Osteocyte (in vitro differentiated cells): ENCODE measurements at regions not wholly inside any gene's neighbourhood (a gene's known extent, or its start where the extent isn't known, plus 50 kb on each side); places are given as distances from the start of the nearest gene placed in this dataset.

ENCODE experiments used
- DNase-seq: peaks from one replicate; pipeline ENCODE4 v3.0.0; 2021; ENCODE audit warnings: mixed read lengths; ENCODE audit not compliant: unreplicated experiment; ENCODE audit errors: extremely low spot score
- H3K27ac Mint-ChIP-seq: one replicate; pipeline ENCODE4 v1.8.0; 2021; ENCODE audit warnings: mild to moderate bottlenecking, mixed read lengths; ENCODE audit not compliant: unreplicated experiment
- H3K27me3 Mint-ChIP-seq: one replicate; pipeline ENCODE4 v1.8.0; 2021; ENCODE audit warnings: mixed read lengths; ENCODE audit not compliant: unreplicated experiment
- H3K36me3 Mint-ChIP-seq: one replicate; pipeline ENCODE4 v1.8.0; 2021; ENCODE audit warnings: mixed read lengths; ENCODE audit not compliant: unreplicated experiment
- H3K4me1 Mint-ChIP-seq: one replicate; pipeline ENCODE4 v1.8.0; 2021; ENCODE audit warnings: mixed read lengths; ENCODE audit not compliant: unreplicated experiment
- H3K4me3 Mint-ChIP-seq: one replicate; pipeline ENCODE4 v1.8.0; 2021; ENCODE audit warnings: mild to moderate bottlenecking, moderate library complexity, mixed read lengths; ENCODE audit not compliant: unreplicated experiment
- H3K9me3 Mint-ChIP-seq: one replicate; pipeline ENCODE4 v1.8.0; 2021; ENCODE audit warnings: mixed read lengths; ENCODE audit not compliant: unreplicated experiment
- CTCF ChIP-seq: fragments of 200-600 bp; sonication (generic); IDR thresholded peaks from 2 replicates; pipeline ENCODE4 v1.5.0; 2021; ENCODE audit warnings: antibody characterized with exemption, mild to moderate bottlenecking, moderate library complexity

GRCh38 chr12:67400742-67401141, 131.6 kb downstream of the CAND1 start:
- H3K4me1 Mint-ChIP-seq, result no peaks in the 10 kb centered on the region
- H3K27ac Mint-ChIP-seq, result no peak overlapping the region
- no peaks in the 10 kb centered on the region for H3K36me3 Mint-ChIP-seq
- no peaks in the 10 kb centered on the region for H3K9me3 Mint-ChIP-seq
- no peak for TF ChIP-seq CTCF
- H3K4me3 Mint-ChIP-seq, result no peak overlapping the region
- no peak for DNase-seq
- H3K27me3 Mint-ChIP-seq, result no peaks in the 10 kb centered on the region

GRCh38 chr12:67410246-67410645, 141.1 kb downstream of the CAND1 start:
- Mint-ChIP-seq H3K27ac (no peak overlapping the region), H3K4me3 (no peak overlapping the region), H3K9me3 (peaks cover 12% of the 10 kb centered on the region), H3K36me3 (peaks cover 2% of the 10 kb centered on the region), H3K4me1 (no peaks in the 10 kb centered on the region), H3K27me3 (peaks cover 7% of the 10 kb centered on the region)
- TF ChIP-seq CTCF, result no peak
- no peak for DNase-seq

- Mint-ChIP-seq H3K4me1 (no peaks in the 10 kb centered on the region), H3K9me3 (peaks cover 12% of the 10 kb centered on the region), H3K4me3 (no peak overlapping the region), H3K36me3 (peaks cover 2% of the 10 kb centered on the region), H3K27me3 (peaks cover 7% of the 10 kb centered on the region), H3K27ac (no peak overlapping the region)
- no peak for TF ChIP-seq CTCF
- no peak for DNase-seq
Measured at GRCh38 chr12:67410667-67411067, 141.5 kb downstream of the CAND1 start.

DNA sequence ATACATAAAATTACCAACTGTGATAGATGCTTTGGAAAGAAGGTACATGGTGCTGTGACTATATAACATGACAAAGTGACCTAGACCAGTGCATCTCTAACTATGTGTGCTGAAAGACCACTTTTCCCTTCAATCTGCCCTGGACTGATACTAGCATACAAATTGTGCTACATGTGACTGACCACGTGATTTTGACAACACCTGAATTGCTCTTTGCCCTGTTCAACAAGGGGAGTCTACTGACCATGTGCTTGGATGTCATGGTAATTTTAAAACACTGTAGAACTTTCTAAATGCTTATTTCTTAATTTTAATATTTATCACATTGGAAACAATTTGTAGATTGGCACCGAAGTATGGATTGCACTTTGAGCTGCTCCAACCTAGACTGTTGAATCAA, 142.4 kb downstream of the CAND1 start:
- no peak for TF ChIP-seq CTCF
- Mint-ChIP-seq H3K36me3 (no peaks in the 10 kb centered on the region), H3K4me1 (peaks cover 3% of the 10 kb centered on the region), H3K27me3 (peaks cover 7% of the 10 kb centered on the region), H3K9me3 (peaks cover 8% of the 10 kb centered on the region), H3K27ac (no peak overlapping the region), H3K4me3 (no peak overlapping the region)
- no peak for DNase-seq

DNA sequence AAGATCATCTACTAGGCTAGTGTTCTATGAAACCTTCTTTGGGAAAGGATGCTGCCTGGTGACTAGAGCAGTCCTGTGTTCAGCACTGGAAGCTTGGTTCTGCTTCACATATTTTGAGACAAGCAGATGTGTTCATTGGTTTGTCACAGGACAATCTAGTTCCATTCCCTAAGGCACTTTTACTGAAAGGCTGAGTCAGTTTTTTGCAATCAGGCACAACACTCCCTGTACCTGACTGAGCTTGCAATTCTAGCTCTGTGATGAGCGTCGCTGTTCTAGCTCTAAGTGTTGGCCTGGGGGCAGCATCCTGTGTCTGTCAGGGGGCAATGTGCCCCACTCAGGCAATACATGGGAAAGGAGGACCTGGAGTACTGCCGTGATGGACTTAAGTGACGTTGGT, 144.4 kb downstream of the CAND1 start:
- Mint-ChIP-seq H3K4me3 (no peak overlapping the region), H3K27ac (no peak overlapping the region), H3K27me3 (no peaks in the 10 kb centered on the region), H3K36me3 (no peaks in the 10 kb centered on the region), H3K4me1 (peaks cover 3% of the 10 kb centered on the region), H3K9me3 (no peaks in the 10 kb centered on the region)
- TF ChIP-seq CTCF, result no peak
- no peak for DNase-seq
